Calu3 (cell line): ENCODE measurements at regions not wholly inside any gene's neighbourhood (a gene's known extent, or its start where the extent isn't known, plus 50 kb on each side); places are given as distances from the start of the nearest gene placed in this dataset.

Experiments used
- BruUV-seq: library from RNA; stranded (reverse); fragments of 400-500 nt; replicated peaks from 2 replicates; lab custom pipeline; 2021; lab: Mats Ljungman, UMichigan
- CTCF ChIA-PET: fragments of 300-600 bp; sonication (Branson Sonifier 250); formaldehyde crosslinking; loops from one replicate; lab custom pipeline; 2022; ENCODE audit warnings: antibody characterized with exemption; lab: Charles Lee
- DNase-seq: peaks from one replicate; pipeline ENCODE4 v3.0.0; 2022
- H3K27ac Mint-ChIP-seq: one replicate; pipeline ENCODE4 v1.8.0; 2022; ENCODE audit warnings: mixed read lengths; ENCODE audit not compliant: unreplicated experiment
- H3K27me3 Mint-ChIP-seq: one replicate; pipeline ENCODE4 v1.8.0; 2022; ENCODE audit warnings: mixed read lengths; ENCODE audit not compliant: unreplicated experiment
- H3K36me3 Mint-ChIP-seq: one replicate; pipeline ENCODE4 v1.8.0; 2022; ENCODE audit warnings: mild to moderate bottlenecking, moderate library complexity, mixed read lengths; ENCODE audit not compliant: insufficient read depth, unreplicated experiment
- H3K4me1 Mint-ChIP-seq: one replicate; pipeline ENCODE4 v1.8.0; 2022; ENCODE audit warnings: mild to moderate bottlenecking, low read depth, mixed read lengths; ENCODE audit not compliant: unreplicated experiment
- H3K4me3 Mint-ChIP-seq: one replicate; pipeline ENCODE4 v1.8.0; 2022; ENCODE audit warnings: mild to moderate bottlenecking, low read depth, moderate library complexity, mixed read lengths; ENCODE audit not compliant: unreplicated experiment
- H3K9me3 Mint-ChIP-seq: one replicate; pipeline ENCODE4 v1.8.0; 2022; ENCODE audit warnings: low read depth, mixed read lengths; ENCODE audit not compliant: unreplicated experiment
- CTCF ChIP-seq: fragments of 200-600 bp; IDR thresholded peaks from one replicate; pipeline ENCODE4 v1.8.0; 2022; ENCODE audit warnings: antibody characterized with exemption; ENCODE audit not compliant: unreplicated experiment
- intact Hi-C: fragments of 100-400 bp; cut with micrococcal nuclease; formaldehyde crosslinking; loops from one replicate; pipeline ENCODE4 v1.10.0; 2022; ENCODE audit not compliant: unreplicated experiment

- Mint-ChIP-seq H3K4me3 (no peak overlapping the region), H3K27me3 (no peaks in the 10 kb centered on the region), H3K9me3 (peaks cover 2% of the 10 kb centered on the region), H3K27ac (no peak overlapping the region), H3K36me3 (no peaks in the 10 kb centered on the region), H3K4me1 (no peaks in the 10 kb centered on the region)
- intact Hi-C loops = loop anchor here (10.0 kb wide), 1 partner anchor 313 kb away; no protein-coding TSS in a partner anchor
- CTCF ChIA-PET = no interaction called here
- TF ChIP-seq CTCF = no peak
- no peak for DNase-seq
- BruUV-seq = no TSS peak
Measured at GRCh38 chr11:134577751-134578395, 165.8 kb upstream of the B3GAT1 start.

GRCh38 chr11:134576721-134577171, 164.7 kb upstream of the B3GAT1 start:
- intact Hi-C loops = loop anchor here (10.0 kb wide), 1 partner anchor 312 kb away; no protein-coding TSS in a partner anchor

DNA sequence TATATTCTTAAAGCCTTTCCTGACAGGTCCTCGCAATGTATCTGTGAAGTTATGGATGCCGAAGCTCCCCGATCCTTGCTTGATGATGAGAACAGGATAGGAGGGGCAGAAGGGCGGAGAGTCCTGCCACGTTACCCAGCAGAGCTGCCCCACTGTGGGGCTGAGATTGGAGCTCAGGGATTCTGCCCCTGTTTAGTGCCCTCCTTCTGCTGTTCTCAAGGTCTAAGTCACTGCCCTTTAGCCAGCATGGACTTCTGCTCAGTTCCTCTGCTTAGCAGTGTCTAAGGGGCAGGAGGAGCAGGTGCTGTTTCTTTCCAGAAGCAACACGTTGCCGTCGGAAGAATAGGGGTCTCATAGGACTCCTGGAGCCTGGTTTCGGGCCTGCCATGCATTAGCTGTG, 164.2 kb upstream of the B3GAT1 start:
- Mint-ChIP-seq H3K9me3 (peaks cover 2% of the 10 kb centered on the region), H3K27ac (no peak overlapping the region), H3K4me3 (no peak overlapping the region), H3K4me1 (no peaks in the 10 kb centered on the region), H3K27me3 (no peaks in the 10 kb centered on the region), H3K36me3 (no peaks in the 10 kb centered on the region)
- no TSS peak for BruUV-seq
- DNase-seq = no peak
- TF ChIP-seq CTCF = no peak
- intact Hi-C loops = loop anchor here (10.0 kb wide), 1 partner anchor 311 kb away; no protein-coding TSS in a partner anchor
- CTCF ChIA-PET = interaction anchor here (0.8 kb wide), 1 partner anchor 65 kb away, joined by 3 read pairs; no protein-coding TSS in a partner anchor

More at GRCh38 chr11:134576721-134577171, 164.7 kb upstream of the B3GAT1 start:
- Mint-ChIP-seq H3K4me3 (no peak overlapping the region), H3K9me3 (peaks cover 2% of the 10 kb centered on the region), H3K27ac (no peak overlapping the region), H3K27me3 (no peaks in the 10 kb centered on the region), H3K4me1 (no peaks in the 10 kb centered on the region), H3K36me3 (no peaks in the 10 kb centered on the region)
- no TSS peak for BruUV-seq
- CTCF ChIA-PET = no interaction called here
- TF ChIP-seq CTCF = no peak
- no peak for DNase-seq

DNA sequence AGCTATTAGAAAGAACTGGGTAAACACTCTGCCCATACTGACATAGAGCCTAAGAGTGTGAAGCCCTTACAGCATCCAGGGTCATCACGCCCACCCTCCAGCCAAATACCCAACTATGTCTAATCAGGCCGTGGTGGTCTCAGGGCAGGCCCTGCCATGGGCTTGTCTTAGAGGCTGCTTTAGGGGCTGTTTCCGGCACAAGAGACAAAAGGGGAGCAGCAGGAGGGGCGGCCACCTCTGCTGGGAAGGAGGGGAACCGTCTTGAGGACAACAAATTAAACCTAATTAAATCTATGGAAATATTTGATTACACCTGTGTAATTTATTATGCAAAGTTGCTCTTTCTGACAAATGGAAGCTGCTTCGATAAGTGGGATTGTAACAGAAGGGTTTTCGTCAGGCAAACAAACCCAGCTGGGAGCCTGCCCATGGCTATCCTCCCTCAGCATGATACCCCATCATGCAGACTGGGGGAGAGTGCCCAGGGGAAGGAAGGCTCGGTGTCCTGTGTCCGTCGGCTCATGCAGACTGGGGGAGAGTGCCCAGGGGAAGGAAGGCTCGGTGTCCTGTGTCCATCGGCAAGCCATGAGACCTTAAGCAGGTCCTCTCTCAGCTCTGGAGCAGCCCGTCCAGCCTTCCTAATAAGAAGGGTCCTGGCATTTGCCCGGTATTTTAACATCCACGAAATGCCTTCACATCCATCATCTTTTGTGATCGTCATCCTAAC, 163.6 kb upstream of the B3GAT1 start:
- intact Hi-C loops = loop anchor here (10.0 kb wide), 1 partner anchor 311 kb away; no protein-coding TSS in a partner anchor
- CTCF ChIA-PET = interaction anchor here (0.8 kb wide), 1 partner anchor 64 kb away, joined by 3 read pairs; no protein-coding TSS in a partner anchor
- no peak for DNase-seq
- H3K4me3 Mint-ChIP-seq = no peak overlapping the region
- BruUV-seq = no TSS peak
- H3K36me3 Mint-ChIP-seq = no peaks in the 10 kb centered on the region
- peaks cover 5% of the 10 kb centered on the region for H3K9me3 Mint-ChIP-seq
- H3K27ac Mint-ChIP-seq = no peak overlapping the region
- no peak for TF ChIP-seq CTCF
- H3K4me1 Mint-ChIP-seq = no peaks in the 10 kb centered on the region
- H3K27me3 Mint-ChIP-seq = no peaks in the 10 kb centered on the region
